ENCODE measurements at regions not wholly inside any gene's neighbourhood (a gene's known extent, or its start where the extent isn't known, plus 50 kb on each side); places are given as distances from the start of the nearest gene placed in this dataset.

DNA sequence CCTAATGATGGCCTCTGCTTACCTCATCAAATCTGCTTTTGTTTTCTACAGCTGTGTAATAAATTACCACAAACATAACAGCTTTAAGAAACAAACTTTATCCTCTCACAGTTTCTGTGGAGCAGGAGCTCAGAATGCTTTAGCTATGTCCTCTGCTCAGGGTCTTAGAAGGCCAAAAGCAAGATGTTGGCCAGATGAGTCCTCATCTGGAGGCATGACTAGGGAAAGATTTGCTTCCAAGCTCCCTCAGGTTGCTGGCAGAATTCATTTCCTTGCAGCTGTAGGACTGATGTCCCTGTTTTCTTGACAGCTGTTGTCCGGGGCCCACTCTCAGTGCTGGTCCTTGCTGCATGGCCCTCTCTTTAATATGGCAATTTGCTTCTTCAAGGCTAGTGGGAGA is 116.7 kb upstream of the PDE5A start:
- CTCF ChIA-PET = no interaction called here
- intact Hi-C loops (cut with micrococcal nuclease) = no loop called here
- POLR2A ChIA-PET (ENCODE audit: unreplicated experiment) = no interaction called here
- H3K4me2 ChIP-seq (ENCODE audit: low read length) = no peak overlapping the region
- ATAC-seq (no peak), DNase-seq (no peak)
- H4K20me1 ChIP-seq (ENCODE audit: low read length) = no peaks in the 10 kb centered on the region
- no peaks in the 10 kb centered on the region for H3F3A ChIP-seq (ENCODE audit: low read length, unreplicated experiment)
- H3K36me3 ChIP-seq (ENCODE audit: low read depth, low read length) = no peaks in the 10 kb centered on the region
- no peak overlapping the region for H3K9ac ChIP-seq (ENCODE audit: low read length)
- no peaks in the 10 kb centered on the region for H3K4me1 ChIP-seq (ENCODE audit: insufficient read depth, low read length)
- no peaks in the 10 kb centered on the region for H3K27me3 ChIP-seq (ENCODE audit: low read length)
- no peaks in the 10 kb centered on the region for H3K79me2 ChIP-seq (ENCODE audit: low read length)
- H3K9me3 ChIP-seq (ENCODE audit: low read length) = no peaks in the 10 kb centered on the region
- no peaks in the 10 kb centered on the region for H3K9me2 ChIP-seq (replicated peaks; ENCODE audit: low read length)
- H3K27ac ChIP-seq (ENCODE audit: low read length) = no peak overlapping the region
- no peak overlapping the region for H3K4me3 ChIP-seq (ENCODE audit: low read length)
- TF ChIP-seq, protein P1, sequence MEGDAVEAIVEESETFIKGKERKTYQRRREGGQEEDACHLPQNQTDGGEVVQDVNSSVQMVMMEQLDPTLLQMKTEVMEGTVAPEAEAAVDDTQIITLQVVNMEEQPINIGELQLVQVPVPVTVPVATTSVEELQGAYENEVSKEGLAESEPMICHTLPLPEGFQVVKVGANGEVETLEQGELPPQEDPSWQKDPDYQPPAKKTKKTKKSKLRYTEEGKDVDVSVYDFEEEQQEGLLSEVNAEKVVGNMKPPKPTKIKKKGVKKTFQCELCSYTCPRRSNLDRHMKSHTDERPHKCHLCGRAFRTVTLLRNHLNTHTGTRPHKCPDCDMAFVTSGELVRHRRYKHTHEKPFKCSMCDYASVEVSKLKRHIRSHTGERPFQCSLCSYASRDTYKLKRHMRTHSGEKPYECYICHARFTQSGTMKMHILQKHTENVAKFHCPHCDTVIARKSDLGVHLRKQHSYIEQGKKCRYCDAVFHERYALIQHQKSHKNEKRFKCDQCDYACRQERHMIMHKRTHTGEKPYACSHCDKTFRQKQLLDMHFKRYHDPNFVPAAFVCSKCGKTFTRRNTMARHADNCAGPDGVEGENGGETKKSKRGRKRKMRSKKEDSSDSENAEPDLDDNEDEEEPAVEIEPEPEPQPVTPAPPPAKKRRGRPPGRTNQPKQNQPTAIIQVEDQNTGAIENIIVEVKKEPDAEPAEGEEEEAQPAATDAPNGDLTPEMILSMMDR (conservative IDR thresholded peaks at IDR 0.05; ENCODE audit: low read depth, low read length) = no peak
- no peak for TF ChIP-seq EZH2 (IDR thresholded peaks at IDR 0.05; ENCODE audit: low read length, unreplicated experiment)
- TF ChIP-seq EZH2phosphoT487 (IDR thresholded peaks at IDR 0.05; ENCODE audit: borderline replicate concordance, low read length) = no peak
- no peak overlapping the region for H2AFZ ChIP-seq (ENCODE audit: low read length)
- no TSS peak for BruUV-seq (replicated peaks)

DNA sequence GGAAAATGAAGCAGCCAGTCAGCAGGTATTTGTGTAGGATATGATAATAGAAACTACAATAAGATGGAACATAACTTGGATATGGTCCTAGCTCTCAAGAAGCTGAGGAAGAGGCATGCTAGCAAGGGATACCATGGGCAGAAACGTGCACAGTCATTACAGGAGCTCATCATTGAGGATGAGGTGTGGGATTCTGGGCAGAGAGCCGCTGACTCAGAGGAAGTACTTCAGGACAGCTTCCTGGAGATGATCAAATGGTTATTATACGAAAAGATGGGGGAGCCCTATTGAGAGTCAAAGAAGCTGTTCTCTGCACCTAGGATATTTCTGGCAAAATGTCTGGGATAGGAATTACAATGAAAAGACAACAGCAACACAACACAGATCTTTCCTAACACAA is 116.0 kb upstream of the PDE5A start:
- no peaks in the 10 kb centered on the region for H4K20me1 ChIP-seq (ENCODE audit: low read length)
- H3K27ac ChIP-seq (ENCODE audit: low read length) = no peak overlapping the region
- H3K79me2 ChIP-seq (ENCODE audit: low read length) = no peaks in the 10 kb centered on the region
- ChIA-PET CTCF (no interaction called here), POLR2A (ENCODE audit: unreplicated experiment) (no interaction called here)
- H3K9ac ChIP-seq (ENCODE audit: low read length) = no peak overlapping the region
- no peak overlapping the region for H2AFZ ChIP-seq (ENCODE audit: low read length)
- no peaks in the 10 kb centered on the region for H3K9me3 ChIP-seq (ENCODE audit: low read length)
- BruUV-seq (replicated peaks) = no TSS peak
- no peaks in the 10 kb centered on the region for H3K4me1 ChIP-seq (ENCODE audit: insufficient read depth, low read length)
- DNase-seq (peak; percentile 10), ATAC-seq (no peak)
- H3K9me2 ChIP-seq (replicated peaks; ENCODE audit: low read length) = no peaks in the 10 kb centered on the region
- no peaks in the 10 kb centered on the region for H3K36me3 ChIP-seq (ENCODE audit: low read depth, low read length)
- H3K27me3 ChIP-seq (ENCODE audit: low read length) = no peaks in the 10 kb centered on the region
- no peak overlapping the region for H3K4me2 ChIP-seq (ENCODE audit: low read length)
- no peak overlapping the region for H3K4me3 ChIP-seq (ENCODE audit: low read length)
- no peaks in the 10 kb centered on the region for H3F3A ChIP-seq (ENCODE audit: low read length, unreplicated experiment)
- intact Hi-C loops (cut with micrococcal nuclease) = no loop called here
- TF ChIP-seq, protein P1 (conservative IDR thresholded peaks at IDR 0.05; ENCODE audit: low read depth, low read length) = no peak
- TF ChIP-seq EZH2 (IDR thresholded peaks at IDR 0.05; ENCODE audit: low read length, unreplicated experiment) = no peak
- no peak for TF ChIP-seq EZH2phosphoT487 (IDR thresholded peaks at IDR 0.05; ENCODE audit: borderline replicate concordance, low read length)

DNA sequence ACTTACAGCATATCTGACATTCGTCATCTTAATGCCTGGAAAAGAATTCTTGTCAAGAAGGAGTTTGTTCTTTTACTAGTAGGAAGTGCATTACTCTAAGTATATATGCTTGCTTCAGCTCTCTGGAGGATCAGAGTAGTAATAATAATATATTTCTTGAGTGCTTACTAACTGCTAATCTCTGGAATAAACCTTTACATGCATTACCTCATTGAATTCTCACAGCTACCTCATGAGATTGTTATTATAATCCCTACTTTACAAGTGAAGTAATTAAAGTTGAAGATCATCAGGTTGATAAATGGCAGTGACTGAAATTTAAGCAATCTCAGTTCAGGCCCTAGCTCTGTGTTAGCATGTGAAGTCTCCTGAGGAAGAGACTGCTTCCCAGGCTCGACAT is 115.0 kb upstream of the PDE5A start:
- no peaks in the 10 kb centered on the region for H3K79me2 ChIP-seq (ENCODE audit: low read length)
- TF ChIP-seq, protein P1 (conservative IDR thresholded peaks at IDR 0.05; ENCODE audit: low read depth, low read length) = no peak
- TF ChIP-seq EZH2phosphoT487 (IDR thresholded peaks at IDR 0.05; ENCODE audit: borderline replicate concordance, low read length) = no peak
- no peak for TF ChIP-seq EZH2 (IDR thresholded peaks at IDR 0.05; ENCODE audit: low read length, unreplicated experiment)
- BruUV-seq (replicated peaks) = no TSS peak
- H4K20me1 ChIP-seq (ENCODE audit: low read length) = no peaks in the 10 kb centered on the region
- POLR2A ChIA-PET (ENCODE audit: unreplicated experiment) = no interaction called here
- no peak overlapping the region for H3K9ac ChIP-seq (ENCODE audit: low read length)
- no peak overlapping the region for H3K27ac ChIP-seq (ENCODE audit: low read length)
- H3K9me3 ChIP-seq (ENCODE audit: low read length) = no peaks in the 10 kb centered on the region
- no peaks in the 10 kb centered on the region for H3K27me3 ChIP-seq (ENCODE audit: low read length)
- CTCF ChIA-PET = no interaction called here
- H3K4me3 ChIP-seq (ENCODE audit: low read length) = no peak overlapping the region
- no peaks in the 10 kb centered on the region for H3K9me2 ChIP-seq (replicated peaks; ENCODE audit: low read length)
- no peak overlapping the region for H3K4me2 ChIP-seq (ENCODE audit: low read length)
- no peak overlapping the region for H2AFZ ChIP-seq (ENCODE audit: low read length)
- H3K36me3 ChIP-seq (ENCODE audit: low read depth, low read length) = no peaks in the 10 kb centered on the region
- intact Hi-C loops (cut with micrococcal nuclease) = no loop called here
- DNase-seq (no peak), ATAC-seq (no peak)
- no peaks in the 10 kb centered on the region for H3K4me1 ChIP-seq (ENCODE audit: insufficient read depth, low read length)
- no peaks in the 10 kb centered on the region for H3F3A ChIP-seq (ENCODE audit: low read length, unreplicated experiment)
